ENCODE measurements at regions not wholly inside any gene's neighbourhood (a gene's known extent, or its start where the extent isn't known, plus 50 kb on each side); places are given as distances from the start of the nearest gene placed in this dataset.
"Not testable (repeated sequence)": the region's sequence is repeated elsewhere in the genome, so short reads cannot be mapped to it uniquely, and the experiment has no call there.

DNA sequence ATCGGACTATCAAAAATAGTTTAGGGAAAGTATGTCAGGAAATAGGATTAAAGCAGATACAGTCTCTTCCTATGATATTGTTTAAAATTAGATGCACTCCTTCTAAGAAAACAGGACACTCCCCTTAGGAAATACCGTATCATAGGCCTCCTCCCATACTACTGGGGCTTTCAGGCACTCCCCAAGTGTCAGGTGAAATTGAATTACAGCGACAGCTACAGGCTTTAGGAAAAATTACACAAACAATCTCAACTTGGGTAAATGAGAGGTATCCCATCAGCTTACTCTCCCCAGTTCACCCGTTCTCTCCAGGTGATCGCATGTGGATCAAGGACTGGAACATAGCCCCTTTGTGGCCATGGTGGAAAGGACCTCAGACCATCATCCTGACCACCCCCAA is 110.4 kb upstream of the EPB41L4A start:
- intact Hi-C loops (cut with DNase I), result loop anchor here (2.0 kb wide), 1 partner anchor 355 kb away; no protein-coding TSS in a partner anchor
- DNase-seq (ENCODE audit: missing footprints) (no peak), ATAC-seq (no peak)

- ATAC-seq (no peak), DNase-seq (ENCODE audit: missing footprints) (no peak)
- intact Hi-C loops (cut with DNase I), result no loop called here
Measured at GRCh38 chr5:112532654-112533360, 113.7 kb upstream of the EPB41L4A start.

DNA sequence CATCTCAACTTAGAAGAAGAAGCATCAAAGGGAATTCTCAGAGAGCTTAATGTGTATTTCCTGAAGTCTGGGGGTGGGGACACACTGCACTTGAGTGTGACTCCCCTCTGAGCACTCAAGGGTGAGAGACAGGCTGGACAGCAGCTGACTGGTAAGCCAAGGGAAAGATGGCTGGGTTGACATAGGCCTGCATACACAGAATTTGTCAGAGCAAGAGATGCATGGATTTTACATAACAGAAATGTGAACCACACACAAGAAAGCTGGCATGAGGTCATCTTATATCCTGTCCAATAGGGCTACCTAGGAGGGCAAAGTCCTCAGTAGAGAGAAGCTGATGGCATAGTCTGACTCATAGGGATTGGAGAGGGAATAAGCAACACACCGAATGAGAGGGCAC is 114.3 kb upstream of the EPB41L4A start:
- ATAC-seq (no peak), DNase-seq (ENCODE audit: missing footprints) (no peak)
- intact Hi-C loops (cut with DNase I), result no loop called here

DNA sequence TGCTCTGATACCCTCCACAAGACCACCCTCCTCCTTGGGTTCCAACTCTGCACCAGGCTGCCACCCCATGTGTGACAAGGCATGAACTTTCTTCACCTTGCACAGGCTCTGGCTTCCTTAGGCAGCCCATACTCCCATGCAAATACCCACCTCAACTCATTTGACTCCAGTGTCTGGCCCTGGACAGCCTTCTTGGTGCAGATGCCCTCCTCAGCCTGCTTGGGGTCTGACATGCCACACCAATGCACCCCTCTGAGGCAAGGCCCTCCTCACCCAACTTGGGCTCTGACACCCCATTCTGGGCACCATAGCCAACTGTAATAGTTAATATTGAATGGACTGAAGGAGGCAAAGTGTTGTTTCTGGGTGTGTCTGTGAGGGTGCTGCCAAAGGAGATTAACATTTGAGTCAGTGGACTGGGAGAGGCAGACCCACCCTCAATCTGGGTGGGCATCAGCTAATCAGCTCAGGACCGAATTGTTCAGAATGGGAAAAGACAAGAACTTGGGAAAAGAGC is 115.0 kb upstream of the EPB41L4A start:
- DNase-seq (ENCODE audit: missing footprints), result peak; percentile 53
- ATAC-seq, result no peak
- intact Hi-C loops (cut with DNase I), result no loop called here

GRCh38 chr5:112534611-112535255 is 115.7 kb upstream of the EPB41L4A start:
- intact Hi-C loops (cut with DNase I), result no loop called here
- ATAC-seq (no peak), DNase-seq (ENCODE audit: missing footprints) (no peak)

- intact Hi-C loops (cut with DNase I), result no loop called here
- no peak for ATAC-seq
- no peak for DNase-seq (ENCODE audit: missing footprints)
Measured at GRCh38 chr5:112535356-112535755, 116.3 kb upstream of the EPB41L4A start.

- DNase-seq (ENCODE audit: missing footprints); ATAC-seq; intact Hi-C loops (cut with DNase I): not testable (repeated sequence)
Measured at GRCh38 chr5:112544558-112544957, 125.5 kb upstream of the EPB41L4A start.

DNA sequence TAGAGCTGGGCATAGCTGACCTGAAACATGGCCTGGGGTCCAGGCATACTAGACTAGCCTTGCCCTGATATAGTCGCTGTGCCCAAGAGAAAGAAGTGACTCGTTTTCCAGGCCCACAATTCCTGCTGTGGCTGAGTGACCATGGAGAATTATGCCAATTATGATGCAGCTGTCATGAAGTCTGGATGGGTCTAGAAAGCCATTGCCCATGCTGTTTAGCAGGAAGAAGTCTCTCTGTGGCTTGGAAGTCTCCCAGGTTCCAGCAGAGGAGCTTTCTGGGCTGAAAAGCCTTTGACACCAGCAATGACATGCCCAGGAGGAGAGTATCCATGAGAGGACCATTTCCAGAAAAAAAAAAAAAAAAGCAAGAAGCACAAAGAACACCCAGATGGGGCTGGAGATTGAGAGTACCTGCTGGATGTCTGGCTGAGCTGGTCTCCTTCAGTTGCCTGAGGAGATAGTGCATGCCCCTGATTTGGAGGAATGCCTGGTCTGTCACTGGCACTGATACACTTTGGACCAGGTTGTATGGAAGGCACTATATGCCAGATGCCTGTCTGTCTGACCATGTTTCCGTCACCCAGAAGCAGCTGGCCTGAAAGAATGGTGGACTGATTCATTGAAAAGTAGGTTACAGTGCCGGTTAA is 128.0 kb upstream of the EPB41L4A start:
- DNase-seq (ENCODE audit: missing footprints) (no peak), ATAC-seq (peak; percentile 72)
- intact Hi-C loops (cut with DNase I), result no loop called here

DNA sequence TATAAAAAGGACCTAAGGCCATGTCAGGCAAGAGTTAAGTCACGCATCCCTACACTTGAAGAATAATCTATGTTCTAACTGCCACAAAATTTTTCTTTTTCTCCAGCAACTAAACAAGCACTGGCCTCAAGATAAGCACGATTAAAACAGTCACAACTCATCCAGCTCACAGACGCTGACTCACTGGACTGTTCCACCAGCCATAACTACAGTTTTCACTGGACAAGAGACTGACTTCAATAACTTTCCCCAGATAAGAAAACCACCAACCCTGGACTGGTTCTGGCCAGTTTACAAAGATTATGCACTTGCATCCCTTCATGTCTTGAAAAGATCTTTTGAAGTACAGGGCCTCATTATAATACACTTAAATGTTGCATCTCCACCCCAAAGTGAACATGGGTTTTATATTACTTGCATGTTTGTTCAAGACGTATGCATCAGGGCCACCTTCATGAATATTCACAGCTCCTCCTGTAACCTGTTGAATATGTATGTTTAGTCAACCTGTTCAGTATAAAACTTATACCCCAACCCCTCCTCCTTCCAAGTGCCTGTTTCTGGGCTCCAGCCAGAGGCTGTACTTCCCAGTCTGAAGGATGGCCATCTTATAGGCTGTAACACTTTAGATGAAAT is 129.3 kb upstream of the EPB41L4A start:
- ATAC-seq (no peak), DNase-seq (ENCODE audit: missing footprints) (no peak)
- intact Hi-C loops (cut with DNase I), result no loop called here

GRCh38 chr5:112549127-112549526 is 130.1 kb upstream of the EPB41L4A start:
- intact Hi-C loops (cut with DNase I), result no loop called here
- DNase-seq (ENCODE audit: missing footprints), result no peak

GRCh38 chr5:112549605-112550166 is 130.6 kb upstream of the EPB41L4A start:
- intact Hi-C loops (cut with DNase I), result loop anchor here (5.0 to 10.0 kb wide), 3 partner anchors 298 to 1055 kb away; partner anchors contain the start of gene REEP5
- DNase-seq (ENCODE audit: missing footprints) (no peak), ATAC-seq (no peak)

More at GRCh38 chr5:112549127-112549526, 130.1 kb upstream of the EPB41L4A start:
- ATAC-seq, result no peak

- intact Hi-C loops (cut with DNase I), result loop anchor here (1.0 to 10.0 kb wide), 4 partner anchors 206 to 1053 kb away; partner anchors contain the start of gene REEP5
- ATAC-seq, result no peak
- no peak for DNase-seq (ENCODE audit: missing footprints)
Measured at GRCh38 chr5:112551419-112552032, 132.4 kb upstream of the EPB41L4A start.

GRCh38 chr5:112552216-112552615 is 133.1 kb upstream of the EPB41L4A start:
- intact Hi-C loops (cut with DNase I), result loop anchor here (5.0 to 10.0 kb wide), 3 partner anchors 295 to 1053 kb away; partner anchors contain the start of gene REEP5
- DNase-seq (ENCODE audit: missing footprints) (no peak), ATAC-seq (no peak)

DNA sequence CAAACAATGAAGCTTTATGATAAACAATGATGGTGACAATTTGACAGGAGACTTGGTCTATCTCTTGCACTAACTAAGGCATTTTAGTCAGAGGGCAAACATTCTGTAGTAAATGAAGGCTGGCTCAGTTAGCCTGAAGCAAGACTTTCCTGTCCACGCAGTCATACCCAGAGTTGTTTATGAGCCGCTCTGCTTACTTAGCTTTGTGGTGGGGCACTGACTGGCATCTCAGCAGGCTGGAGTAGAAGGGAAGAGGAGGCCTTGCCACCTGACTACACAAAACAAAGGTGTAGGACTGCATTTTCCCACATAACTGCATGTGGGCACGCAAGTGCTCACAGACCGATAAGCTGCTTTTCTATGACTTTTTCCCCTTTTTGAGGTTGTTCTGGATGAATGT is 133.7 kb upstream of the EPB41L4A start:
- intact Hi-C loops (cut with DNase I), result loop anchor here (5.0 to 10.0 kb wide), 3 partner anchors 295 to 1052 kb away; partner anchors contain the start of gene REEP5
- DNase-seq (ENCODE audit: missing footprints) (no peak), ATAC-seq (no peak)

DNA sequence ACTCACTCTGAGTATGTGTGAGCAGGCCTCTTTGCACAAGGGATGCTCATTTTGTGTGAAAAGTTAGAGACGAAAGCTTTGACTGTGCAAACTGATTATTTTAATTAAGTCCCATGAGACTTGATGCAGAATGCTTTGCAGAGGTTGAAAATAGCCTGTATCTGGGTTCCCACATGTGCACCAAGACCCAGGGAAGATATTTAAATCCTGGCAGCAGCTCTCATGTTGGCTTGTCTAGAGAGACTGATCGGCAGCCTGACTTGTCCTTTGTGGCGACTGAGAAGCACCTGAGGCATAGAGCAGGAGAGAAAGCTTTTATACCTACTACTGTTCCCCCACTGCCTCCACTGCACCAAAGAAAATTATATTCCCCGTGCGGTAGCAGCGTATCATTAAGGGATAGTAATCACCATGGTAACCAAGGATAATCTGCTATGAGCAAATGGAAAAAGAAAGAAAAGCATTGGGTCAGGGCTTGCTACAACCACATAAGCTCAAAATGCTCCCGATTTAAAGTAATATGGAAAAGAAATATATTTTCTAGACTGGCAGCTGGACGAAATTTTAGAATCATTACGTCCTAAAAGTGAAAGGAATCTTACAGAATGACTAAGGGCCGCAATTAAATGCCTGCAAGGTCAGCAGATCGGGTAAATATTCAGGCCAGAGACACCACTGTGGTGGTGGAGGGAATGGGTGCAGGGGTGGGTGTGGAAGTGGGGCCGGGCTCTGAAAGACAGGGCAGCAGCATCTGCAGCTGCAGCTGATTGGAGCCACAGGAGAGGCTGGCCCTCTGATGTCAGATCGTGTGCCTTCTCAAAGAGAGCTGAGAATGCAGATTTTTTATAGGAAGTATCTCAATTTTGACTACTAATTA is 135.3 kb upstream of the EPB41L4A start:
- DNase-seq (ENCODE audit: missing footprints) (no peak), ATAC-seq (peak; percentile 40)
- intact Hi-C loops (cut with DNase I), result loop anchor here (5.0 to 10.0 kb wide), 3 partner anchors 293 to 1050 kb away; partner anchors contain the start of gene REEP5

DNA sequence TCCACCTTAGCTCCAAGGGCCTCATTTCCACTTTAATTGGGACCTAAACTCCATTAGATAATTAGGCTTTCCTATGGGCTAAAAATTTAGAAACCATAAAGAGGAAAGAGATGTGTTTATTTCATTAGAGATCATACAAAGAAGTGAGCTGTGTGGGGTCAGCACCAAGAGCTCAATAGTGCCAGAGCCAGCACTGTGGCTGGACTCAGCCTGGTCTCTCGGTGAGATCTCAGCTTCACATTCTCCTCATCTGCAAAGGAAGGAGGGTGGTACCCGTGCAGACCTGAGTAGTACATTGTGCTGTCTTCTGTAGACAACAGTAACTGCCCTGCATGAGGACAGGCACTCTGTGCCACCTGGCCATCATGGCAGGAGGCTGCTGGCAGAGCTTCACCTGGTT is 136.1 kb upstream of the EPB41L4A start:
- intact Hi-C loops (cut with DNase I), result loop anchor here (5.0 to 10.0 kb wide), 2 partner anchors 52 to 1050 kb away; no protein-coding TSS in a partner anchor
- no peak for DNase-seq (ENCODE audit: missing footprints)
- no peak for ATAC-seq

DNA sequence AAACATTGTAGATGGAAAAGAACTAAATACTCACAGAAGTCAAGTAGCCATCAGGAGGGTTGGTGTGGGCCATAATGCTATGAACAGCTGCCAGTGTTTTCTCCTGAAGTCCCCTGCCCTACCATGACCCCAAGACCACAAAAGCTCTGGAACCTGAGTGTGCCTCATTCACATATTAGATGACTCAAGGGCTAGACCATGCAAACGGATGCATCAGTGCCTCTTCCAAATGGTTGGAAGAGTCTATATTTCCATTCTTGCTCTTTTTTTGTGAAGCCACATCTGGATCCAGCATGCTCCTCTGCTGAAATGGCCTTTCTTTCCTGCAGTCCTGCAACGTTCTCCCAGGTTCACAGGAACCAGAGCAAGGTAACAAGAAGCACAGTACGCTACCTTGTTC is 136.6 kb upstream of the EPB41L4A start:
- no peak for DNase-seq (ENCODE audit: missing footprints)
- intact Hi-C loops (cut with DNase I), result loop anchor here (5.0 to 10.0 kb wide), 2 partner anchors 52 to 1049 kb away; no protein-coding TSS in a partner anchor

More for the DNA sequence above, 136.6 kb upstream of the EPB41L4A start:
- no peak for ATAC-seq
